DOHH2 (cell line): ENCODE measurements at regions not wholly inside any gene's neighbourhood (a gene's known extent, or its start where the extent isn't known, plus 50 kb on each side); places are given as distances from the start of the nearest gene placed in this dataset.

Experiments
- H3F3A ChIP-seq: fragments of 200-600 bp; sonication (generic), shearing (Covaris generic); 2 replicates; pipeline ENCODE4 v1.6.0; 2016; ENCODE audit warnings: antibody characterized with exemption, mild to moderate bottlenecking; ENCODE audit not compliant: control insufficient read depth, insufficient read depth
- H3K27ac ChIP-seq: fragments of 200-600 bp; sonication (generic); 2 replicates; pipeline ENCODE4 v1.5.1; 2014; ENCODE audit warnings: low read depth, mild to moderate bottlenecking, low read length, moderate library complexity
- H3K27me3 ChIP-seq: fragments of 200-600 bp; sonication (generic); 2 replicates; pipeline ENCODE4 v1.6.1; 2014; ENCODE audit warnings: mild to moderate bottlenecking, low read length, mixed read lengths; ENCODE audit not compliant: control insufficient read depth
- H3K36me3 ChIP-seq: fragments of 200-600 bp; sonication (generic); 2 replicates; pipeline ENCODE4 v1.6.1; 2014; ENCODE audit warnings: mild to moderate bottlenecking, low read length, moderate library complexity, mixed read lengths; ENCODE audit not compliant: control insufficient read depth
- H3K4me1 ChIP-seq: fragments of 200-600 bp; sonication (generic); 2 replicates; pipeline ENCODE4 v1.6.1; 2014; ENCODE audit warnings: mild to moderate bottlenecking, low read length, mixed read lengths; ENCODE audit not compliant: control insufficient read depth
- H3K4me2 ChIP-seq: fragments of 200-600 bp; sonication (generic); 2 replicates; pipeline ENCODE4 v1.6.0; 2014; ENCODE audit warnings: mild to moderate bottlenecking, low read length, moderate library complexity
- H3K4me3 ChIP-seq: fragments of 200-600 bp; sonication (generic); 2 replicates; pipeline ENCODE4 v1.5.1; 2014; ENCODE audit warnings: mild to moderate bottlenecking, low read length, mixed read lengths
- H3K79me2 ChIP-seq: fragments of 200-600 bp; sonication (generic); 2 replicates; pipeline ENCODE4 v1.6.1; 2014; ENCODE audit warnings: mild to moderate bottlenecking, low read length, mixed read lengths; ENCODE audit not compliant: control insufficient read depth
- H3K9me2 ChIP-seq: fragments of 200-600 bp; sonication (generic); replicated peaks from 2 replicates; pipeline ENCODE4 v1.6.1; 2014; ENCODE audit warnings: mild to moderate bottlenecking, low read length, mixed read lengths; ENCODE audit not compliant: control insufficient read depth
- H3K9me3 ChIP-seq: fragments of 200-600 bp; sonication (generic); 2 replicates; pipeline ENCODE4 v1.6.1; 2014; ENCODE audit warnings: antibody characterized with exemption, low read length, mixed read lengths; ENCODE audit not compliant: control insufficient read depth, insufficient read depth
- H4K20me1 ChIP-seq: fragments of 200-600 bp; sonication (generic); 2 replicates; pipeline ENCODE4 v1.6.0; 2014; ENCODE audit warnings: low read depth, mild to moderate bottlenecking, antibody characterized with exemption, low read length, moderate library complexity; ENCODE audit not compliant: control insufficient read depth, insufficient read depth
- CTCF ChIP-seq: fragments of 200-600 bp; sonication (generic); IDR thresholded peaks from one replicate; pipeline ENCODE4 v1.5.1; 2014; ENCODE audit warnings: antibody characterized with exemption, mild to moderate bottlenecking, low read depth, low read length; ENCODE audit not compliant: poor library complexity, severe bottlenecking
- EZH2phosphoT487 ChIP-seq: fragments of 200-600 bp; sonication (generic); IDR thresholded peaks from 2 replicates; pipeline ENCODE4 v1.6.1; 2017; ENCODE audit warnings: borderline replicate concordance, mild to moderate bottlenecking, antibody characterized with exemption, low read length, moderate library complexity, mixed read lengths

- Histone ChIP-seq H3K4me3 (no peak overlapping the region), H3K4me1 (no peaks in the 10 kb centered on the region), H3F3A (no peaks in the 10 kb centered on the region), H3K79me2 (no peaks in the 10 kb centered on the region), H3K27ac (no peak overlapping the region), H3K27me3 (no peaks in the 10 kb centered on the region), H4K20me1 (no peaks in the 10 kb centered on the region), H3K9me3 (no peaks in the 10 kb centered on the region), H3K9me2 (no peaks in the 10 kb centered on the region; the same call in none of the 2 replicates), H3K4me2 (no peak overlapping the region), H3K36me3 (no peaks in the 10 kb centered on the region)
- TF ChIP-seq CTCF (no peak), EZH2phosphoT487 (no peak)
These were observed 213.1 kb upstream of the NECTIN3 start for GRCh38 chr3:110858549-110858948.

GRCh38 chr3:110859336-110859735, 212.3 kb upstream of the NECTIN3 start:
- H3K36me3 ChIP-seq = no peaks in the 10 kb centered on the region
- no peaks in the 10 kb centered on the region for H3F3A ChIP-seq
- H3K4me2 ChIP-seq = no peak overlapping the region
- no peaks in the 10 kb centered on the region for H3K4me1 ChIP-seq
- no peaks in the 10 kb centered on the region for H3K79me2 ChIP-seq
- TF ChIP-seq EZH2phosphoT487 = no peak
- TF ChIP-seq CTCF = no peak
- H3K9me3 ChIP-seq = no peaks in the 10 kb centered on the region
- H4K20me1 ChIP-seq = no peaks in the 10 kb centered on the region
- H3K9me2 ChIP-seq = no peaks in the 10 kb centered on the region; the same call in none of the 2 replicates
- H3K27ac ChIP-seq = no peak overlapping the region
- no peaks in the 10 kb centered on the region for H3K27me3 ChIP-seq
- no peak overlapping the region for H3K4me3 ChIP-seq

GRCh38 chr3:110859993-110860392, 211.6 kb upstream of the NECTIN3 start:
- H3K27me3 ChIP-seq = no peaks in the 10 kb centered on the region
- no peak overlapping the region for H3K27ac ChIP-seq
- no peaks in the 10 kb centered on the region for H3K79me2 ChIP-seq
- H3K4me1 ChIP-seq = no peaks in the 10 kb centered on the region
- H3K9me2 ChIP-seq = no peaks in the 10 kb centered on the region; the same call in 1 of the 2 replicates
- TF ChIP-seq EZH2phosphoT487 = no peak
- TF ChIP-seq CTCF = no peak
- no peaks in the 10 kb centered on the region for H3F3A ChIP-seq
- no peak overlapping the region for H3K4me3 ChIP-seq
- no peaks in the 10 kb centered on the region for H4K20me1 ChIP-seq
- H3K4me2 ChIP-seq = no peak overlapping the region
- no peaks in the 10 kb centered on the region for H3K9me3 ChIP-seq
- no peaks in the 10 kb centered on the region for H3K36me3 ChIP-seq

- H3K9me2 ChIP-seq = no peaks in the 10 kb centered on the region; the same call in 1 of the 2 replicates
These were observed 205.7 kb upstream of the NECTIN3 start for GRCh38 chr3:110865934-110866333.

More at GRCh38 chr3:110865934-110866333, 205.7 kb upstream of the NECTIN3 start:
- Histone ChIP-seq H3K4me1 (no peaks in the 10 kb centered on the region), H4K20me1 (no peaks in the 10 kb centered on the region), H3F3A (no peaks in the 10 kb centered on the region), H3K36me3 (no peaks in the 10 kb centered on the region), H3K9me3 (no peaks in the 10 kb centered on the region), H3K27me3 (no peaks in the 10 kb centered on the region), H3K79me2 (no peaks in the 10 kb centered on the region), H3K4me3 (no peak overlapping the region), H3K4me2 (no peak overlapping the region), H3K27ac (no peak overlapping the region)
- no peak for TF ChIP-seq CTCF
- TF ChIP-seq EZH2phosphoT487 = no peak
